ENCODE measurements at regions not wholly inside any gene's neighbourhood (a gene's known extent, or its start where the extent isn't known, plus 50 kb on each side); places are given as distances from the start of the nearest gene placed in this dataset.
A peak's percentile ranks its signal among the peaks of the same experiment; 100 is the strongest.

- Mint-ChIP-seq H3K27ac (no peak overlapping the region), H3K27me3 (ENCODE audit: low read depth) (no peaks in the 10 kb centered on the region), H3K4me1 (peaks cover 23% of the 10 kb centered on the region), H3K4me3 (no peak overlapping the region), H3K9me3 (no peaks in the 10 kb centered on the region; the same call in 1 of the 2 replicates), H3K36me3 (no peaks in the 10 kb centered on the region)
- ChIA-PET CTCF (interaction anchor here (0.8 to 1.3 kb wide), 3 partner anchors 23 to 760 kb away, joined by 3 read pairs; no protein-coding TSS in a partner anchor), POLR2A (no interaction called here)
- ATAC-seq = no peak
- no peak for DNase-seq (ENCODE audit: low spot score)
- no peak for TF ChIP-seq CREM (CRISPR knock-in tag; IDR thresholded peaks at IDR 0.05)
- TF ChIP-seq JUN (CRISPR knock-in tag; IDR thresholded peaks at IDR 0.05) = no peak
- TF ChIP-seq ATF1 (CRISPR knock-in tag; IDR thresholded peaks at IDR 0.05) = no peak
- no peak for TF ChIP-seq FOXP1 (CRISPR knock-in tag; IDR thresholded peaks at IDR 0.05; ENCODE audit: borderline replicate concordance)
- TF ChIP-seq KAT7 (CRISPR knock-in tag; IDR thresholded peaks at IDR 0.05; ENCODE audit: borderline replicate concordance) = no peak
- no peak for TF ChIP-seq TP53 (CRISPR knock-in tag; IDR thresholded peaks at IDR 0.05)
- TF ChIP-seq FOXK1 (CRISPR knock-in tag; IDR thresholded peaks at IDR 0.05) = no peak
- TF ChIP-seq TCF7 (CRISPR knock-in tag; IDR thresholded peaks at IDR 0.05; ENCODE audit: low read depth) = no peak
- no peak for TF ChIP-seq ZNF232 (CRISPR knock-in tag; IDR thresholded peaks at IDR 0.05)
- no peak for TF ChIP-seq ATF2 (CRISPR knock-in tag; IDR thresholded peaks at IDR 0.05; ENCODE audit: borderline replicate concordance, low read depth)
- no peak for TF ChIP-seq GRHL2 (CRISPR knock-in tag; IDR thresholded peaks at IDR 0.05; ENCODE audit: insufficient replicate concordance, severe bottlenecking)
- no peak for TF ChIP-seq ZNF396 (CRISPR knock-in tag; IDR thresholded peaks at IDR 0.05; ENCODE audit: borderline replicate concordance)
- TF ChIP-seq USF1 (CRISPR knock-in tag; IDR thresholded peaks at IDR 0.05) = no peak
- TF ChIP-seq ZNF121 (CRISPR knock-in tag; IDR thresholded peaks at IDR 0.05) = no peak
- TF ChIP-seq RORB (CRISPR knock-in tag; IDR thresholded peaks at IDR 0.05) = no peak
Observed at GRCh38 chr13:107395927-107396662, 819.2 kb downstream of the LIG4 start.

GRCh38 chr13:107392205-107392604 lies 823.1 kb downstream of the LIG4 start:
- no peak for DNase-seq (ENCODE audit: low spot score)
- CTCF ChIA-PET = interaction anchor here (0.6 kb wide), 1 partner anchor 287 kb away, joined by 3 read pairs; no protein-coding TSS in a partner anchor
- POLR2A ChIA-PET = no interaction called here
- Mint-ChIP-seq H3K27me3 (ENCODE audit: low read depth) (no peaks in the 10 kb centered on the region), H3K27ac (no peak overlapping the region), H3K9me3 (no peaks in the 10 kb centered on the region), H3K4me1 (peaks cover 35% of the 10 kb centered on the region), H3K4me3 (no peak overlapping the region), H3K36me3 (no peaks in the 10 kb centered on the region)
- TF ChIP-seq USF1 (CRISPR knock-in tag; IDR thresholded peaks at IDR 0.05) (no peak), JAZF1 (CRISPR knock-in tag; IDR thresholded peaks at IDR 0.05) (no peak), ZNF671 (CRISPR knock-in tag; IDR thresholded peaks at IDR 0.05) (no peak), RORB (CRISPR knock-in tag; IDR thresholded peaks at IDR 0.05) (no peak)
- ATAC-seq = peak; percentile 30; the same call in 1 of the 2 replicates

- Mint-ChIP-seq H3K9me3 (no peaks in the 10 kb centered on the region), H3K36me3 (no peaks in the 10 kb centered on the region), H3K4me3 (no peak overlapping the region), H3K4me1 (peaks cover 29% of the 10 kb centered on the region), H3K27me3 (ENCODE audit: low read depth) (no peaks in the 10 kb centered on the region), H3K27ac (no peak overlapping the region)
- ATAC-seq = 0 out of 2 replicates have a peak, but pooled peaks have one; percentile 20
- TF ChIP-seq MXD4 (CRISPR knock-in tag; IDR thresholded peaks at IDR 0.05; ENCODE audit: borderline replicate concordance) (no peak), CTCF (IDR thresholded peaks at IDR 0.05) (no peak), ZMAT4 (CRISPR knock-in tag; IDR thresholded peaks at IDR 0.05) (no peak), ZNF317 (CRISPR knock-in tag; IDR thresholded peaks at IDR 0.05; ENCODE audit: borderline replicate concordance, low read depth) (no peak), JAZF1 (CRISPR knock-in tag; IDR thresholded peaks at IDR 0.05) (no peak), RORB (CRISPR knock-in tag; IDR thresholded peaks at IDR 0.05) (no peak)
- DNase-seq (ENCODE audit: low spot score) = no peak
- POLR2A ChIA-PET = no interaction called here
- CTCF ChIA-PET = no interaction called here
Observed at GRCh38 chr13:107387525-107387924, 819.6 kb upstream of the ARGLU1 start.
